HG03354 (cell line): ENCODE measurements at regions not wholly inside any gene's neighbourhood (a gene's known extent, or its start where the extent isn't known, plus 50 kb on each side); places are given as distances from the start of the nearest gene placed in this dataset.

Experiments used
- ATAC-seq: cut with Tn5 transposase; IDR thresholded peaks from one replicate; pipeline ENCODE4 v1.9.1; 2021; ENCODE audit warnings: mild to moderate bottlenecking; ENCODE audit not compliant: unreplicated experiment, poor library complexity, severe bottlenecking

- no peak for ATAC-seq
Observed at GRCh38 chr1:218525031-218525430, 179.9 kb downstream of the TGFB2 start.

GRCh38 chr1:218525451-218526197 lies 180.5 kb downstream of the TGFB2 start:
- ATAC-seq, result no peak

GRCh38 chr1:218526198-218526580 lies 181.1 kb downstream of the TGFB2 start:
- ATAC-seq, result no peak

GRCh38 chr1:218527737-218528136 lies 182.6 kb downstream of the TGFB2 start:
- ATAC-seq, result no peak

GRCh38 chr1:218529646-218530300 lies 184.6 kb downstream of the TGFB2 start:
- no peak for ATAC-seq

GRCh38 chr1:218531936-218532335 lies 186.8 kb downstream of the TGFB2 start:
- ATAC-seq, result no peak

- ATAC-seq, result no peak
Observed at GRCh38 chr1:218536296-218536986, 191.3 kb downstream of the TGFB2 start.

- no peak for ATAC-seq
Observed at GRCh38 chr1:218537122-218537913, 192.2 kb downstream of the TGFB2 start.

GRCh38 chr1:218538341-218538740 lies 193.2 kb downstream of the TGFB2 start:
- no peak for ATAC-seq

- ATAC-seq, result no peak
Observed at GRCh38 chr1:218546314-218546713, 201.2 kb downstream of the TGFB2 start.

- no peak for ATAC-seq
Observed at GRCh38 chr1:218547957-218548730, 203.0 kb downstream of the TGFB2 start.

- ATAC-seq, result no peak
Observed at GRCh38 chr1:218548764-218549163, 203.6 kb downstream of the TGFB2 start.

GRCh38 chr1:218553197-218553596 lies 208.1 kb downstream of the TGFB2 start:
- ATAC-seq, result no peak

- no peak for ATAC-seq
Observed at GRCh38 chr1:218556016-218556415, 210.9 kb downstream of the TGFB2 start.

GRCh38 chr1:218557731-218558130 lies 212.6 kb downstream of the TGFB2 start:
- no peak for ATAC-seq

- no peak for ATAC-seq
Observed at GRCh38 chr1:218558271-218558810, 213.2 kb downstream of the TGFB2 start.

GRCh38 chr1:218565377-218565776 lies 220.2 kb downstream of the TGFB2 start:
- no peak for ATAC-seq

GRCh38 chr1:218568962-218569550 lies 223.9 kb downstream of the TGFB2 start:
- no peak for ATAC-seq

- no peak for ATAC-seq
Observed at GRCh38 chr1:218570456-218570855, 225.3 kb downstream of the TGFB2 start.
